CD1c-positive myeloid dendritic cell (primary cell): ENCODE measurements at regions not wholly inside any gene's neighbourhood (a gene's known extent, or its start where the extent isn't known, plus 50 kb on each side); places are given as distances from the start of the nearest gene placed in this dataset.

Experiments used
- DNase-seq: peaks from one replicate; pipeline ENCODE4 v3.0.0-alpha.2; 2016; ENCODE audit errors: extremely low spot score

GRCh38 chr13:31853643-31854326 lies 114.5 kb downstream of the RXFP2 start:
- DNase-seq = no peak

GRCh38 chr13:31859571-31859970 lies 120.2 kb downstream of the RXFP2 start:
- DNase-seq = no peak

GRCh38 chr13:31860002-31860401 lies 120.7 kb downstream of the RXFP2 start:
- DNase-seq = no peak

GRCh38 chr13:31862828-31863227 lies 123.5 kb downstream of the RXFP2 start:
- peak; percentile 20 for DNase-seq

- DNase-seq = no peak
Observed at GRCh38 chr13:31864307-31864706, 125.0 kb downstream of the RXFP2 start.

- DNase-seq = no peak
Observed at GRCh38 chr13:31866099-31866498, 126.8 kb downstream of the RXFP2 start.

GRCh38 chr13:31867709-31868108 lies 128.4 kb downstream of the RXFP2 start:
- DNase-seq = no peak

- no peak for DNase-seq
Observed at GRCh38 chr13:31869582-31869981, 130.3 kb downstream of the RXFP2 start.

GRCh38 chr13:31870511-31870910 lies 131.2 kb downstream of the RXFP2 start:
- DNase-seq = no peak

- no peak for DNase-seq
Observed at GRCh38 chr13:31873145-31873544, 133.8 kb downstream of the RXFP2 start.

- DNase-seq = no peak
Observed at GRCh38 chr13:31875134-31875533, 135.8 kb downstream of the RXFP2 start.

- no peak for DNase-seq
Observed at GRCh38 chr13:31878052-31878451, 138.7 kb downstream of the RXFP2 start.

GRCh38 chr13:31878495-31878894 lies 139.2 kb downstream of the RXFP2 start:
- DNase-seq = no peak

- no peak for DNase-seq
Observed at GRCh38 chr13:31878955-31879354, 139.6 kb downstream of the RXFP2 start.

- DNase-seq = no peak
Observed at GRCh38 chr13:31880851-31881494, 141.6 kb downstream of the RXFP2 start.

- DNase-seq = no peak
Observed at GRCh38 chr13:31881495-31881882, 142.2 kb downstream of the RXFP2 start.

GRCh38 chr13:31882794-31883193 lies 143.5 kb downstream of the RXFP2 start:
- DNase-seq = no peak

- no peak for DNase-seq
Observed at GRCh38 chr13:31884556-31884955, 145.2 kb downstream of the RXFP2 start.

GRCh38 chr13:31885994-31886393 lies 145.6 kb upstream of the FRY start:
- DNase-seq = no peak

GRCh38 chr13:31887286-31887685 lies 144.3 kb upstream of the FRY start:
- DNase-seq = no peak

GRCh38 chr13:31890946-31891345 lies 140.6 kb upstream of the FRY start:
- DNase-seq = no peak

- no peak for DNase-seq
Observed at GRCh38 chr13:31891472-31891871, 140.1 kb upstream of the FRY start.

GRCh38 chr13:31894931-31895330 lies 136.6 kb upstream of the FRY start:
- no peak for DNase-seq

GRCh38 chr13:31895691-31896090 lies 135.9 kb upstream of the FRY start:
- no peak for DNase-seq
